ENCODE measurements at regions not wholly inside any gene's neighbourhood (a gene's known extent, or its start where the extent isn't known, plus 50 kb on each side); places are given as distances from the start of the nearest gene placed in this dataset.
"Not testable (repeated sequence)": the region's sequence is repeated elsewhere in the genome, so short reads cannot be mapped to it uniquely, and the experiment has no call there.

DNA sequence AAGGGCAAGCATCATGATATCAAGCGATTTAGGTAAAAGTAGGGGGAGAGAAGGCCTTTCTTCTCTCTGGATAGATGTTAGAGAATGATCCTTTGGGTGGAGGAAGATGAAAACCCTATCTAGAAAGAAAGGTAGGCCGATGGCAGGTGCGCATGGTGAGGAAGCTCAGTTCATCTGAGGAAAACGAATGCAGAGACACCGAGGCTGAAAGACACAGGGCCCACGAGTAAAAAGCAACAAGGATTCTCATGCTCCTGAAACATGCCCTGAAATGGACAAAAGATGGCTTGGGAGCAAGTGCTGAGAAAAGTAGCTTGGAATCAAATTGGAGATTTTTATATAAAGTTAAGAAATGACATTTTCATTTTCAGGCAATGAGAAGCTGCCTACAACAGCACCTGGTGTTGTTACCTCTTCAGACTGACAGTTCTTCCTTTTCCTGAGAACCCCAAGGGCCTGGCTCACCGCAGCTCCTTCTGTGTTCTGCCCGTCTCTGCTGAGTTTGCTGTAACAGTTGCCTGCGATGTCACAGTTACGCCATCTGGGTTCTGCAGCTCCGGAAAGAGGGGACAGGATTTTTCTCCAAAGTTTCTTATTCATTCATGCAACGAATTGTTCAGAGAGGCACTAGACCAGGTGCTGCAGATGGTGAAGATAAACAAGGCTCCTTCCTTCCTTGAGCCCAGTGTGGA is 402.0 kb upstream of the KLF6 start:
- DNase-seq = no peak

DNA sequence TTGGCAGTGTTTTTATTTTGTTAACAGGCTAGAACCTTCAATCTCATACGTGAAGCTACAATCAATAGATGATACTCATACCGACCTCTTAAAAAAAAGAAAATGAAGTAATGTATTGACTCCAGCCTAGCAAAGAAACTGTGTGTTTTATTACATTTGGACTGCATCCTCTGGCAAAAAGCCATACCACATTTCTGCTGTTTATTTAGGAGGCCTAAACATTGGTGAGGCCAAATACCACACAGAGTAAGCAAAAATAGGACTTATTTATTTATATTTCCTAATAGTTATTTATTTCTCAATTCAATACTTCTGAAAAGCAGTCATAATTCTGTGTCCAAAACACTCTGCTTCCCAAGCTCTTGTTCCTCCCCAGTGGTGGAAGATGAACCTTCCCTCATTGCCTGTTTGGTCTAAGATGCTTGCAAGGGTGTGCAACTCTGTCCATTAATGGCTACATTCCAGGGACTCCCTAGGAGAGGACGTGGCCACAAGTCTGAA is 398.8 kb upstream of the KLF6 start:
- no peak for DNase-seq

DNA sequence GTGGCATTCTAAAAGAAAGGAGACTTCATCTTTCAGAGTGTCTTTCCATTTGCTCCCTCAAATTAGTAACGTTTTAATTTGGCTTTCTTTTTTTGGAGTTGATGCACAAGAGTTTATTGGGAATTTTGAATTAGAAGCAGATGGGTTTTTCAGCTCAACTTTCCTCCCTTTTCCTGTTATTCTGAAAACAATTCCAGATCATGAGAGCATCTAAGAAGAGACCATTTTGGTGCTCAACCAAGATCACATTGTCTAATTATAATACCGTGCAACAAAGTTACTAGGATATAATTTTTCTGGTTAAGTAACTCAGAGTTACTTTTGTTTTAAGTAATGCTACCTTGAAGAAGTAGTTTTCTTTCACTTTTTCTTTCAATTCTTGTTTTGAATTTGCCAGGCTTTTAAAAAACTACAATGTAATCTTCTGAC is 396.6 kb upstream of the KLF6 start:
- DNase-seq = peak in 1 of 5 experiments; percentile 56

DNA sequence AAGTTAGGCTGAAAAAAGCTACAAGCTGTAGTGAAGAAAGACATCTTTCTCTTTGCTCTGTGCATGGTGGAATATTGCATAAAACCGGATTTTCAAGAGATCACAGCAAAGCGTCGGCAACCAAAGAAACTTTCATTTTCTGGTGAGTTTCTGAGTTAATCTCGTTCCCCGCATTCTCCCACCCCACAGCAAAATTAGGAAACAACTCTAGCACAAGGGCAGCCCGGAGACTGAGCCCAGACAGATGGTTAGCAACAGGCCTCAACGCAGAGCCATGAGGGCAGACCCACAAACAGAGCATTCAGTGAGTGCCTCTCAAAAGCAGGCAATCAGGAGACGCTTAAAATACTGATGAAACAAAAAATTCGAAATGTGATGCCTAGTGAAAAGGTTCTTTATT is 396.1 kb upstream of the KLF6 start:
- DNase-seq = no peak

DNA sequence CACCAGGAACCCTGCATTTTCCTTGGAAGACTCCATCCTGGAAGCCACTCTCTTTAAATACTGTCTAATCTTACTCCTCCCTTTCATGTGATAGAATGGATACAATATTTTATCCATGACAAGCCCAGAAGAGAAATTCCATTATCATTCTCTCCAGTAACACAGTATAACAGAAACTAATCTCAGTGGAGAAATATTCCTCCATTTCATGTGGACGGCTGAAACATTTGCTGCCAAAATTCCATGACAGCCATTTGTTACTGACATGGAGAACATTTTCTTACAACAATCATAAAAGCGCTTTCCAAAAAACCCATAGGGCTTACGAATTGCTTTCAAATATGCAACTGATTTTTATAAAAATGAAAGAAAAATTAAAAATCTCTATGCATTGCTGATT is 392.8 kb upstream of the KLF6 start:
- DNase-seq = no peak

DNA sequence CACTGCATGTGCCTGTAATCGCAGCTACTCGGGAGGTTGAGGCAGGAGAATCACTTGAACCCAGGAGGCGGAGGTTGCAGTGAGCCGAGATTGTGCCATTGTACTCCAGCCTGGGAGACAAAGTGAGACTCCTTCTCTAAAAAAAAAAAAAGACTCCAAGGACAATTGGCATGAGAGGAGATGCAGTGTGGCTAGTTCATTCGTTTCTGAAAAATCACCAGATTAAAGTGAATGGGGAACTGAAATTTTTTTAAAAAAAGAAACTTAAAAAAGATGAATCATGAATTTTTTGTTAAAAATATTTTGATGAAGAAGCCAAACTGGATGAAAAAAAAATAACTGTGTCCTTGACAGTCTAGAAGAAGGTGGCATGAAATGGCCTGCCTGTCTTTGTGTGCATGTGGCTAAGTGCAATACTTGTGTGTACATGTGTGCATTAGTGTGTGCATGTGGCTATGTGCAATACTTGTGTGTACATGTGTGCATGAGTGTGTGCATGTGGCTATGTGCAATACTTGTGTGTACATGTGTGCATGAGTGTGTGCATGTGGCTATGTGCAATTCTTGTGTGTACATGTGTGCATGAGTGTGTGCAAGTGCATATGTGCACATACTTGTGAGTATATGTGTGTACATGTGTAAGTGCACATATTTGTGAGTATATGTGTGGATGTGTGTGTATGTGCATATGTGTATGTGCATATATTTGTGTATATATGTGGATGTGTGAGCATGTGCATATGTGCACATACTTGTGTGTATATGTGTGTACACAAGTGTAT is 391.7 kb upstream of the KLF6 start:
- DNase-seq = no peak

DNA sequence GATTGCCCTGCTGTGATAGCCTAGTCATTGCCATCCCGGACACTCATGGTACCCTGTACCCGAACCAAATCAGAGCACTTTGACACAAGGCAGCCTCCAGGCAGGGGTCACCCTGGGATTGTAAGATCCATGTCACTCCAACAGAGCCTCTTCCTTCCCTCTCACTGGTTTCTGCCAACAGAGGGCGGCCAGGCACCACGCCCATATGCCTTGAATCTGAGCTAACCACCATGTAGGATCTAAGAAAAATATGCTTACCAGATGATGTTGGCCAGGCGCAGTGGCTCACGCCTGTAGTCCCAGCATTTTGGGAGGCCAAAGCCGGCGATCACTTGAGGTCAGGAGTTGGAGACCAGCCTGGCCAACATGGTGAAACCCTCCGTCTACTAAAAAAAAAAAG is 389.2 kb upstream of the KLF6 start:
- no peak for DNase-seq

DNA sequence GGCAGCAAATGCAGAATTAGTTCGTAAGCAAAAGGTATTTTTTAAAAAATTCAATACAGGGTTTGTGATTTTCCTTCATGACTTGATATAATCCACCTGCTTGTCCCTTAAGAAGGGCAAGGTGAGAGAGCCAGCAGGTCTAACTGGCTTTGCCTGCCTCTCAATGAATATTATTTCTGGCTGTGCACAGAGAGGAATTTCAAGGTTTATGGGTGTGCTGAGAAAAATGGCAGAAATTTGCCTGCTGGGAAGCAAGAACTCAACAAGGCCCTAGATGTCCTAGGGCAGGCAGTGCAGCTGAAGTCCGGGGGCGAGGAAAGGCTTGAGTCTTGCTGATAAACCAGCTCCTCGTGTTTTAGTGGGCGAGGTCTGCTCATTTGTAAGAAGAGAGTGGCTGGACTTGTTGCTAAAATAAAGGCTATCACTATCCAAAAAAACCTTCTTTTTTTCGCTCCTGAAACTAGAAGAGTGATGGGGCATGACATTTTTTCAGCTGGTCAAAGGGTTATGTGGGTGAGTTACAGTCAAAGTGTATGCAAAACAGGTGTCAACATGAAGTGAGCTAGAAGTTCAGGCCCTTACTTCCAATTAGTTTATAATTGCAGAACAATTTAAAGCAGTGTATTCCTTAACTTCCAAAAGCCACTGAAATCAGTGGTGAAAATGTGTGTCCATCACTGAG is 385.8 kb upstream of the KLF6 start:
- no peak for DNase-seq

DNA sequence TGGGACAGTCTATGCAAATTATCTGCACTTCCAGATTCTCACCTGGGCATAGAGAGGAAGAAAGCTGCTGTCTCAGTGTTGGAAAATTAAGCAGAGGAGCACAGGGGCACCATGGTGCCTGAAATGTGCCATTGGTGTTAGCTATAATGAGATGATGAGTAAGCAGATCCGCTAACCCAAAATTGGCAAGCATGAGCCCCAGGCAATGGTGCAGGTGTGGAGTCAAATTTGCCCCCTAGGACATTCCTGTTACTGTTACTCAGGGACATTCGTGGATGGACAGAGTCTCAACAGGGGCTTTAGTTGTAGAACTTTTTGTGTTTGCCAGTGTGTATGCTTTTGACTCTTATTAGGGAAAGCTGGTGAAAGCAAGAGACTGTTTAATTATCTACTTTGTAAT is 385.2 kb upstream of the KLF6 start:
- no peak for DNase-seq

DNA sequence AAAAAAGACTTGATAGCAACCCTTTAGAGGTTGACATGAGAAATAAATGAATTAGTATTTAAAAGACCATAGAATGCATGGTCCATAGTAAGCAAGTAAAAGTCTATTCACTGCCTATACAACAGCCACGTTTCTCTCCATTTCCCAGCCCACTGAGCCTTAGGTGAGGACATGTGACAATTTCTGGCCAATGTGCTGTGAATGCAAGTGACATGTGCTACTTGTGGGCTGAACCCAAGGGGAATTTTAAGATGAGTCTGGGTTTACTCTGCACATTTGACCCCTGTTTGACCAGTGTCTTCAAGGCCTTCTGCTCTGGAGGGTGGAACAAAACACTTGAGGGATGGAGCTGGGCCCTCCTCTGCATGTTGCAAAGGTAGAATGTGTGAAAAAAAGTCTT is 384.4 kb upstream of the KLF6 start:
- no peak for DNase-seq

DNA sequence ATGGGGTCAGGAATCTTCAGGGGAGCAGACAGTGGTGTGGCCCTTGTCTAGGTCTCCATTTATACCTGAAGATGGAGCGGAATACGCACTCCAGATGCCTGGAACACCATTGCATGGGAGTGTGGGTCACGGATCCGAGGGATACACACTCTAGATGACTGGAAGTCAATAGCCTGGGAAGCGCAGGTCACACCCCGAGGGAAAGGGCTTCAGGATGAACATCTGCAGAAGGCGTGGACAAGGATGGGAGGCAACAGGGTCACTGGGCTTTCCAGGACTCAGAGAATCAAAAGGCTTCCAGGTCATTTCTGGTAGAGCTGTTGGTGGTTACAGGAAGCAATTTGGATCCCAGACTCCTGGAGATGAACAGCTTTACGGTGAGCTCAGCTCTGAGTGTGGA is 382.2 kb upstream of the KLF6 start:
- DNase-seq = no peak

DNA sequence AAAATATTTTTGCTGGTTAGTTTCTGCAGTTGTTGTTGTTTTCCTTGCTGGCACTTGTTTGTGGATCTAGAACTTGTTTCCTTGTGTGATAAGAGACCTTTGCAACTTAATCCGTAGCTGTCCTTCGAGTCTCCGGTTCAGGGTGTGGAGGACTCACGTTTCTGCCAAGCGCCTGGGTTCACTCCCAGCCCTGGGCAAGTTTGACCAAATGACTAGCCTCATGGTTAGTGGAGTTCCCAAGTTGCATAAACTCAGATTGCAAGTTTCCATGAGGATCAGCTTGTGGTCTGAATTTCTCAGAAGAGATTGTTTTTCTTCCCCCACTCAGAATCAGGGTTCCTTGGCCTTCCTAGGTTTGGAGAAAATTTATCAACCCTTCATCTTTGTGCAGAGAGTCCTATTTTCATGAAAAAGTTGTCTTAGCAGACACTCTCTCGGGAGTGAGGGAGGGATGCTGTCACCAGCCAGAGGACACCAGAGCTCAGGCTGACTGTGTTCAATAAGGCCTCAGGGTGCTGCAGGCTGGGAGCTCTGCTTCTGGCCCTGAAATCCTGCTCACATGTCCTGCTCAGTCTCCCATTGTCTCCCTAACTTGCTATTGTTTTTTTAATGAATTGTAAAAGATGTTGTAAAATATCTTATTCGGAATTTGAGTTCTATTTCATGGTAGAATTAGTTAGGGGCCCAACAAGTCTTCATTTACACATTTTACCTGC is 377.7 kb upstream of the KLF6 start:
- DNase-seq = no peak

DNA sequence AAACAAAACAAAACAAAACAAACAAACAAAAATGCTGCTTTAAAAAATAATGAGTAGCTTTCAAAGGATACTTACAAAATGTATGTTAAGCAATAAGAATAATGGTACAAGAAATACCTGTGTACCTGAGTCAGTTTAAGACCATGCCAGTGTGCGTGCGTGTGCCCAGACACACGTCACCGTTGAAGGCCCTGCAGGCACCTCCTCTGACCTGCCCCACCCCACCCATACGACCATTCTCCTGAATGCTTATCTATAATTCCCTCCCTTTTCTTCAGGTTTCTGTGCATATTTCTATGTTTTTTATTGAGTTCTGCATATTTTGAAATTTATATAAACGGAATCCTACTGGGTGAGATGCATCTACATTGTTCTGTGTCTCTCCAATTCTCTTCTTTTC is 374.2 kb upstream of the KLF6 start:
- no peak for DNase-seq

DNA sequence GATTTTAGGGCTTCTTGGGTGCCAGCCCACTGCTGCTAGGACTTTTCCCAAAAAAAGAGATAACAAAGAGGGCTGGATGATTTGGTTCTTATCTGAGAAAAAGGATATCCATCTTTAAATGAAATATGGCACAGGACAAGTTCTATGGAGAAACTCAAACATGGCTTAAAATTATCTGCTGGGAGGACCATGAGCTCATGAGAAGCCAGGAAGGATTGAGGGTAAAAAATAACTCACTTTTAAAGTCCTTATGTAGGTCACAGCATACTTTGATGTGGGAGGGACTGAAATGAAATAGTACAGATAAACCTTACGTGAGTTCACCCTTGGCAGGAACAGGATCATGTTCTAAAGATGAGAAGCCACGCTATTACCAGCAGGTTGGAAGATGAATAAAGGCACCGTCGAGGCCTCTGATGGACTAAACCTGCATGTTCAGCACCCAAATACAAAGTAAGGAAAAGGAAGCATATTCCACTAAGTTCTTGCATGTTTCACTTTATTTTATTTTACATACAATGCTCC is 369.2 kb upstream of the KLF6 start:
- peak in 1 of 5 experiments; percentile 19 for DNase-seq

DNA sequence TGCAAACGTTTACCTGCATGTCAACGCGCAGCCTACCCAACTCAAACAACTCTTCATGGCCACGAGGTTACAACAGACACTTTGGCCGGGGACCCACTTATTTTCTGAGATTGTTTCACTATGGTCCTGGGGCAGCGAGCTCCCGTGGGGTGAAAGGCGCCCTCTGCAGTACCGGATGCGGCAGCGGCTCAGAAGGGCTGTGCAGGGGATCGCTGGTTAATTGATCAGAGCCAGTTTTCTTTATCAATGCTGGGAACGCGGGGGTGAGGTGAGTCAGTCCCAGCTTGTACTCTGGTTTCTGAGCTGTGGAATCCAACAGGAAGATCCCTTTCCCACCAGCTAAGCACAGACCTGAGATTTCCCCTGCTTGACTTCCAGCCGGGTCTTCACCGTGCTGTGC is 366.5 kb upstream of the KLF6 start:
- no peak for DNase-seq

DNA sequence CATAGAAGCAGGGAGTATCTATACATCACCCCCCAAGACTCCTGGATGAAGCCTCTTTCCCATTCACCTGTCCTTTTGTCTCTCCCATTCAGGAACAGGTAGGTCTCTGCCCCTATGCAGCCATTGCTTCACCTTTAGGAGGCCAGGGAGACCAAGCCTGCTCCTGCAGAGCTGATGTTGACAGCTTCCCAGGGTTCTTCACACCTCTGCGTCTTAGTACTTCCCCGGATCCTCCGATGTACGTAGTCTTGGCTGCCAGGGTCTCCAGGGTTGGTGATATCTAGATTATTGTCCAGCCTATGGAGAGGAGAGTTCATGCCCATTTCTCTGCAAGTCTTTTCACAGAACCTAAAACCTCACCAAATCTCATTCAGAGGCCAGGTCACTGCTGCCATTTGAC is 365.7 kb upstream of the KLF6 start:
- DNase-seq = no peak

DNA sequence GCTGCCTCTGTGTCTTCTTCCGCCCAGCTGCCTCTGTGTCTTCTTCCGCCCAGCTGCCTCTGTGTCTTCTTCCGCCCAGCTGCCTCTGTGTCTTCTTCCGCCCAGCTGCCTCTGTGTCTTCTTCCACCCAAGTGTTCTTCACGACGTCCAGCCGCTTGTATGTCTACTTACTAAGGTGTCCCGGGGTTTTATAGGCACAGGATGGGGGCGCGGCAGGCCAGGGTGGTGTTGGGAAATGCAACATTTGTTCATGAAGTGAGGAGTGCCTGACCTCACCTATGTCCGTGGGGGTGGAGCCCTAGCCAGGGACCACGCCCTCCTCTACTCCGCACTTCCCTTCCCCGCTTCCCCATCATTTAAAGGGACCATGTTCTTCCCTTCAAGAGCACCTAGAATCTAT is 364.5 kb upstream of the KLF6 start:
- DNase-seq = not testable (repeated sequence)

DNA sequence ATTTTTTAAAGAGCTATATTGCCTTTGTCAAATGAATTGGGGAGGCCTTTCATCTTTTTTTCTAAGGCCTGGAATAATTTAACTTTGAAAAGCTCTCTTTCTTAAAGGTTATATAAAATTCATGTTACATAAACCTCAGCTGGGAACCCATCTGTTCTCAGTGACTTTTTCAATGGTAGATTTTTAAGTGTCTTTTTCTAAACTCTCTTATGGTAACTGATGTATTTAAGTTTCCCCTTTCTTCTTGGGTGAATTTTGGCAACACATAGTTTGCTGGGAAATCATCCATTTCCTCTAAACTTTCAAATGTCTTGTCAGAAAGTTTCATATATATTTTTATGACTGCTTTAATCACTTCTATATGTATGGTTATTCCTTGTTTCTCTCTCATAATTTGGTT is 362.2 kb upstream of the KLF6 start:
- no peak for DNase-seq

DNA sequence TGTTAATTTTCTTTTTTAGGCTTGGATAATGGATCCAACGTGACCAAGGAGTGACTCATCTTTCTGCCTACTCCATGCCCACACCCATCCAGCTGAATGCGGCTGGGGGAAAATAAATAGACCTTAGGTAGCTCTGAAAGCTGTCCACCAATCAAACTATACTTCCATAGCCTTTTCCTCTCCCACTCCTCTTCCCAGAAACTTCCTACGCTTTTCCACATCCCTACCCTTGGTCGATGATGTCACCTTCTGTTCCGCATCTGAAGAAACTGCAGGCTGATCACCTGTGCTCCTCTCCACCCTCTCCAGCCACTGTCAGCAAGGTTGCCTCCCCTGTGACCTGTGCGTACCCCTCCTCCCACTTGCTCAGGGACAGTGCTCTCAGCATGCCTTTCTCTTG is 359.8 kb upstream of the KLF6 start:
- DNase-seq = no peak

DNA sequence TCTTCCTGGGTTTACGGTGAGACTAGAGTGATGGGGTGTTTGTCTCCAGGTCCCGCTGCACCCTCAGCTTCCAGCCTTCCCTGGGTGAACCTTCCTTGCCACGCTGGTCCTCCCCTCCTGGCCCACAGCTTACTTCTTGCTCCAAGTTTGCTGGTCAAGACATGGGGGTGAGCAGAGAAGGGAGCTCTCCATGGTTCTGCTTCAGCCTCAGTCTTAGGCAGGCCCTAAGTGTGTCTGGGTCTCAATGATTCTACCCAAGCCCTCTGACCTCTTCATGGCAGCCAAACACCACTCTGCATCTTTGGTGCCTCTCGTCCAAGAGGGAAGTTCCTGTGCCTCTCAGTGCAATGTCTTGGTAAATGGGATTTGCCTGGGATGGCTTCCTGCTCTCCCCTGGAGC is 356.5 kb upstream of the KLF6 start:
- DNase-seq = no peak

DNA sequence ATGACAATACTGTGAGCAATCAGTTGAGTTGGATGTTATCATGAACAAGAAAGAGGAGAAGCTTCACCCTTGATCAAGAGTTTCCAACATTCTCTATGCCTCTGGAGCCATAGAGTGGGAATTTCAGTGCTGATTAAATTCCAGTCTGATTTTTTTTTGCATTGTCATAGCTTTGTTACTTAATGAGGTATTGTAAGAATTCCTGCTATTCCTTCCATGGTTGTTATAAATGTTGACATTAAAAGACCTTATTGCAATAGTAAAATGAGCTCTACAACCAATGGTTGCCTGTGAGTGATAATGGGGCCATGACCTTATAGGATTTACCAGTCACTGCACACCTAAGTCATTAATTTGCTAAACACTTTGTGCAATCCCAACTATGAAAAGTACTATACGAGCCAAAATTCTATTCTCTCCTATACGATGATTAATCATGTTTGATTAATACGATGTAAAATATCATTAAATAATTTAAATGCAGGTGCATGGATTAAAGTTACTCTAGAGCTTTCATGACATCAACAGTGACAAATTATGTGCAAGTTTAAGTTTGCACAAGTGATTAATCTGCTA is 353.2 kb upstream of the KLF6 start:
- DNase-seq = no peak

DNA sequence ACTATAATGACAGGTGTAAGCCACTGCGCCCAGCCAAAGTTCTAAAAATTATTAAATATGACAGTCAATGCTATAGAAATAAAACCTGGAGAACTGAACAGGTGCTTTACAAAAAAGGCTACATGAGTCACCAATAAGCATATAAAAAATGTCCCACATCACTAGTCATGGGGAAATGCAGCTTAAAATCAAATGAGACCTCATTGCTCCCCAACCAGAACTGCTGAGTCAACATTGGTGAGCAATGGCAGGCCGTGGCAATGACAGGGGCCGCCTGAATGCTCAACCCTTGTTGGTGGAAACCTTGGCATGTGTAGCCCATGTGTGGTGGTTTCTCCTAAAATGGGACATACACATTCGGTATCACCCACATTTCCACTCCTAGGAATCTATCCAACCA is 352.3 kb upstream of the KLF6 start:
- no peak for DNase-seq

DNA sequence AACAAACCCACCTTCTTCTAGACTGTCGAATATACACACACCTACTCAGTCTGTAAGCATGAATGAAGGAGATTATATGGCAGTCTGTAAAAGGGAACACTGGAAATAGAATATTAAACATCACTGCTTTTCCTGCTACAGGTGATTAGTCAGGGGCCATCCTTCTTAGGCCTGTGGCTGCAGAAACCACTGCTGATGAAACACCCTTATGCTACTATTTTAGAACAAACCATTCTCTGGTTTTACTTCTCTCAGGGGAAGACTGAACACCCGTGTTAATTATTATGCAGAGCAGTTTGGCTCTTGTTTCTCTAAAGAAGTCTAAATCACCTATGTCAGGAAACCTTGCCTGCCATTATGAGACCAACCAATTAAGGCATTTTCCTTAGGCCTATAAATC is 351.1 kb upstream of the KLF6 start:
- DNase-seq = no peak

Data from T-helper 2 cell (primary cell).